ENCODE measurements at regions not wholly inside any gene's neighbourhood (a gene's known extent, or its start where the extent isn't known, plus 50 kb on each side); places are given as distances from the start of the nearest gene placed in this dataset.

DNA sequence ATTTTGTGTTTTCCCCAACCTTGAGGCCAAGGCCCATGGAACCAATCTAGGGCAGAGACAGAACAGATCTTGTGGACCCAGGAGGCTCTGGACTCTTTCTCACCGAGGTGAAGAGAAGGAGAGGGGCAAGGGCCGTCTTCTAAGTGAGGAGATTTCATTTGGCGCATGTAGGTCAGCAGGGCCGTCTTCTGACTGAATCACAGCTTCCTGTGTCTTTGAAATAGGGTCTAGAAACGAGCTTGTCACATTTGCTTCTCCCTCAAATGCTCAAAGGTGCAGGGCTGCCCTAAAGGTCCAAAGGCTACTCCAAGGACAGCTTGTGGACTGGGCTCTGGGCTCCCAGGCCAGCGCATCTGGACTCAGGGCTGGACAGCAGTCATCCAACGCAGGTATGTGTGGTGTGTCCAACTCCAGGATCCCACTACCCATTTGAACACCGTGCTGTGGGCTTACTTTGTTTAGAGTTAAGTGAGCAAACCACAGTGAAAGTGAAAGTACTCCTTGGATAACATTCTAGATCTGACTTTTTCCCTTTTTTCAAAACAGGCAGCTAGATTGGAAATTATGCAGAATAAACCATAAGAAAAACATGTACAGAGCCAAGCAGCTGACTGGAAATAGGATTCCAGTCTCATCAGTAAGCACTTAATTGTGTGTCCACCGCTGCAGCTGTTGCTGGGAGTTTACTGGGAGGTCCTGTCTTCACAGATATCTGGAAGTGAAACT is 357.0 kb downstream of the GADD45G start:
- H3K36me3 ChIP-seq (ENCODE audit: control insufficient read depth in 2 of 2, insufficient read depth in 1 of 2, low read length in 2 of 2): no peaks in the 10 kb centered on the region
- H3K4me3 ChIP-seq (ENCODE audit: low read depth, low read length): no peak overlapping the region
- H3K9me3 ChIP-seq (ENCODE audit: control insufficient read depth, insufficient read depth, low read depth, low read length): no peaks in the 10 kb centered on the region
- ChIA-PET CTCF (interaction anchor here (1.3 kb wide), 1 partner anchor 8 kb away, joined by 4 read pairs; no protein-coding TSS in a partner anchor), POLR2A (no interaction called here)
- no peak for TF ChIP-seq ZNF677 (tag by site-specific recombination; IDR thresholded peaks at IDR 0.05)
- no peak for TF ChIP-seq SALL2 (tag by site-specific recombination; IDR thresholded peaks at IDR 0.05; ENCODE audit: borderline replicate concordance)
- TF ChIP-seq WT1 (tag by site-specific recombination; IDR thresholded peaks at IDR 0.05): no peak
- TF ChIP-seq ZNF202 (tag by site-specific recombination; IDR thresholded peaks at IDR 0.05; ENCODE audit: borderline replicate concordance): no peak
- TF ChIP-seq MZF1 (tag by site-specific recombination; IDR thresholded peaks at IDR 0.05; ENCODE audit: borderline replicate concordance): no peak
- no peak for TF ChIP-seq SP2 (tag by site-specific recombination; IDR thresholded peaks at IDR 0.05)
- no peak for TF ChIP-seq ZNF19 (tag by site-specific recombination; IDR thresholded peaks at IDR 0.05; ENCODE audit: low read depth)
- TF ChIP-seq, protein P1, sequence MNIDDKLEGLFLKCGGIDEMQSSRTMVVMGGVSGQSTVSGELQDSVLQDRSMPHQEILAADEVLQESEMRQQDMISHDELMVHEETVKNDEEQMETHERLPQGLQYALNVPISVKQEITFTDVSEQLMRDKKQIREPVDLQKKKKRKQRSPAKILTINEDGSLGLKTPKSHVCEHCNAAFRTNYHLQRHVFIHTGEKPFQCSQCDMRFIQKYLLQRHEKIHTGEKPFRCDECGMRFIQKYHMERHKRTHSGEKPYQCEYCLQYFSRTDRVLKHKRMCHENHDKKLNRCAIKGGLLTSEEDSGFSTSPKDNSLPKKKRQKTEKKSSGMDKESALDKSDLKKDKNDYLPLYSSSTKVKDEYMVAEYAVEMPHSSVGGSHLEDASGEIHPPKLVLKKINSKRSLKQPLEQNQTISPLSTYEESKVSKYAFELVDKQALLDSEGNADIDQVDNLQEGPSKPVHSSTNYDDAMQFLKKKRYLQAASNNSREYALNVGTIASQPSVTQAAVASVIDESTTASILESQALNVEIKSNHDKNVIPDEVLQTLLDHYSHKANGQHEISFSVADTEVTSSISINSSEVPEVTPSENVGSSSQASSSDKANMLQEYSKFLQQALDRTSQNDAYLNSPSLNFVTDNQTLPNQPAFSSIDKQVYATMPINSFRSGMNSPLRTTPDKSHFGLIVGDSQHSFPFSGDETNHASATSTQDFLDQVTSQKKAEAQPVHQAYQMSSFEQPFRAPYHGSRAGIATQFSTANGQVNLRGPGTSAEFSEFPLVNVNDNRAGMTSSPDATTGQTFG (tag by site-specific recombination; IDR thresholded peaks at IDR 0.05; ENCODE audit: borderline replicate concordance): no peak
- no peak for TF ChIP-seq ZBTB8A (tag by site-specific recombination; IDR thresholded peaks at IDR 0.05)
- TF ChIP-seq ZNF416 (tag by site-specific recombination; IDR thresholded peaks at IDR 0.05): no peak
- no peak for TF ChIP-seq KLF16 (tag by site-specific recombination; IDR thresholded peaks at IDR 0.05)
- TF ChIP-seq, protein P2, sequence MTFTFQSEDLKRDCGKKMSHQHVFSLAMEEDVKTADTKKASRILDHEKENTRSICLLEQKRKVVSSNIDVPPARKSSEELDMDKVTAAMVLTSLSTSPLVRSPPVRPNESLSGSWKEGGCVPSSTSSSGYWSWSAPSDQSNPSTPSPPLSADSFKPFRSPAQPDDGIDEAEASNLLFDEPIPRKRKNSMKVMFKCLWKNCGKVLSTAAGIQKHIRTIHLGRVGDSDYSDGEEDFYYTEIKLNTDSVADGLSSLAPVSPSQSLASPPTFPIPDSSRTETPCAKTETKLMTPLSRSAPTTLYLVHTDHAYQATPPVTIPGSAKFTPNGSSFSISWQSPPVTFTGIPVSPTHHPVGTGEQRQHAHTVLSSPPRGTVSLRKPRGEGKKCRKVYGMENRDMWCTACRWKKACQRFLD (tag by site-specific recombination; IDR thresholded peaks at IDR 0.05): no peak
- no peak for TF ChIP-seq OVOL3 (tag by site-specific recombination; IDR thresholded peaks at IDR 0.05)
- no peak for TF ChIP-seq BCL11B (tag by site-specific recombination; IDR thresholded peaks at IDR 0.05; ENCODE audit: low read depth)
- TF ChIP-seq ZNF529 (tag by site-specific recombination; IDR thresholded peaks at IDR 0.05; ENCODE audit: insufficient replicate concordance): no peak
- TF ChIP-seq ZBTB17 (tag by site-specific recombination; IDR thresholded peaks at IDR 0.05): no peak
- H3K4me1 ChIP-seq (ENCODE audit: control insufficient read depth, insufficient read depth, low read length): no peaks in the 10 kb centered on the region
- no peak overlapping the region for H3K27ac ChIP-seq (ENCODE audit: extremely low read depth, low read depth, low read length)

DNA sequence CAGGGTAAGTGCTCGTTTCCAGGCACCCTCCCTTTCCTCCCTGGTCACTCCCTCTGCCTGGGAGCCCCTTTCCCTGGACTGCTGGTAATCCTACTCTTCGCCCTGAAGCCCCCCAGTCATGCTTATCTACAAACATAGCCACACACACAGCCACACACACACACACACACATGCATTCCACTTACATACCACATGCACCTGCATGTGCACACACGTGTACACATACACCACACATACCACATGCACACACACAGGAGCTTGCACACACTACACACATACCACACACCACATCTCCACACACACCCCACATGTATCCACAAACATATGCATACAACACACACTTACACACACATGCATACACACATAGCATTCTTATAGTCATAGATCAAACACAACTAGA is 358.5 kb downstream of the GADD45G start:
- Histone ChIP-seq H3K9me3 (ENCODE audit: control insufficient read depth, insufficient read depth, low read depth, low read length) (no peaks in the 10 kb centered on the region), H3K4me1 (ENCODE audit: control insufficient read depth, insufficient read depth, low read length) (no peaks in the 10 kb centered on the region), H3K27ac (ENCODE audit: extremely low read depth, low read depth, low read length) (no peak overlapping the region), H3K36me3 (ENCODE audit: control insufficient read depth in 2 of 2, insufficient read depth in 1 of 2, low read length in 2 of 2) (no peaks in the 10 kb centered on the region), H3K4me3 (ENCODE audit: low read depth, low read length) (no peak overlapping the region)
- ChIA-PET CTCF (no interaction called here), POLR2A (no interaction called here)
- TF ChIP-seq ZNF626 (tag by site-specific recombination; IDR thresholded peaks at IDR 0.05): no peak
- no peak for TF ChIP-seq ZNF629 (tag by site-specific recombination; IDR thresholded peaks at IDR 0.05)
- TF ChIP-seq ZNF223 (tag by site-specific recombination; IDR thresholded peaks at IDR 0.05): no peak
- TF ChIP-seq, protein P3, sequence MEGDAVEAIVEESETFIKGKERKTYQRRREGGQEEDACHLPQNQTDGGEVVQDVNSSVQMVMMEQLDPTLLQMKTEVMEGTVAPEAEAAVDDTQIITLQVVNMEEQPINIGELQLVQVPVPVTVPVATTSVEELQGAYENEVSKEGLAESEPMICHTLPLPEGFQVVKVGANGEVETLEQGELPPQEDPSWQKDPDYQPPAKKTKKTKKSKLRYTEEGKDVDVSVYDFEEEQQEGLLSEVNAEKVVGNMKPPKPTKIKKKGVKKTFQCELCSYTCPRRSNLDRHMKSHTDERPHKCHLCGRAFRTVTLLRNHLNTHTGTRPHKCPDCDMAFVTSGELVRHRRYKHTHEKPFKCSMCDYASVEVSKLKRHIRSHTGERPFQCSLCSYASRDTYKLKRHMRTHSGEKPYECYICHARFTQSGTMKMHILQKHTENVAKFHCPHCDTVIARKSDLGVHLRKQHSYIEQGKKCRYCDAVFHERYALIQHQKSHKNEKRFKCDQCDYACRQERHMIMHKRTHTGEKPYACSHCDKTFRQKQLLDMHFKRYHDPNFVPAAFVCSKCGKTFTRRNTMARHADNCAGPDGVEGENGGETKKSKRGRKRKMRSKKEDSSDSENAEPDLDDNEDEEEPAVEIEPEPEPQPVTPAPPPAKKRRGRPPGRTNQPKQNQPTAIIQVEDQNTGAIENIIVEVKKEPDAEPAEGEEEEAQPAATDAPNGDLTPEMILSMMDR (tag by site-specific recombination; IDR thresholded peaks at IDR 0.05): no peak
- TF ChIP-seq ZNF585B (tag by site-specific recombination; IDR thresholded peaks at IDR 0.05): no peak
- no peak for TF ChIP-seq WT1 (tag by site-specific recombination; IDR thresholded peaks at IDR 0.05)
- no peak for TF ChIP-seq ZNF777 (tag by site-specific recombination; IDR thresholded peaks at IDR 0.05; ENCODE audit: borderline replicate concordance)
- no peak for TF ChIP-seq ZNF776 (tag by site-specific recombination; IDR thresholded peaks at IDR 0.05; ENCODE audit: borderline replicate concordance)
- no peak for TF ChIP-seq ZNF302 (tag by site-specific recombination; IDR thresholded peaks at IDR 0.05; ENCODE audit: low read depth)
- TF ChIP-seq ZNF404 (tag by site-specific recombination; IDR thresholded peaks at IDR 0.05): no peak
- no peak for TF ChIP-seq ZNF169 (tag by site-specific recombination; IDR thresholded peaks at IDR 0.05)
- TF ChIP-seq ZNF146 (tag by site-specific recombination; IDR thresholded peaks at IDR 0.05): no peak
- no peak for TF ChIP-seq ZNF24 (tag by site-specific recombination; IDR thresholded peaks at IDR 0.05)
- no peak for TF ChIP-seq ZNF214 (tag by site-specific recombination; IDR thresholded peaks at IDR 0.05; ENCODE audit: borderline replicate concordance)
- no peak for TF ChIP-seq ZNF266 (tag by site-specific recombination; IDR thresholded peaks at IDR 0.05; ENCODE audit: low read depth)
- no peak for TF ChIP-seq ZNF394 (tag by site-specific recombination; IDR thresholded peaks at IDR 0.05; ENCODE audit: borderline replicate concordance)
